ENCODE measurements at regions not wholly inside any gene's neighbourhood (a gene's known extent, or its start where the extent isn't known, plus 50 kb on each side); places are given as distances from the start of the nearest gene placed in this dataset.
A peak's percentile ranks its signal among the peaks of the same experiment; 100 is the strongest.

GRCh38 chr2:207356567-207356966 is 173.2 kb upstream of the CREB1 start:
- Histone ChIP-seq H3K27ac (no peak overlapping the region), H3K4me3 (no peak overlapping the region), H3K9me3 (no peaks in the 10 kb centered on the region), H3K36me3 (no peaks in the 10 kb centered on the region), H3K4me1 (peaks cover 0 to 5% (median 0%) of the 10 kb centered on the region in 6 donors), H3K27me3 (replicated peaks in 1 of 7) (no peaks in the 10 kb centered on the region)
- DNase-seq, result no peak
- TF ChIP-seq POLR2A (IDR thresholded peaks at IDR 0.05) (no peak), POLR2AphosphoS5 (IDR thresholded peaks at IDR 0.05) (no peak), CTCF (IDR thresholded peaks at IDR 0.05 in 8 of 11, conservative IDR thresholded peaks at IDR 0.05 in 3 of 11) (no peak)
- 65 to 79% (median 74%) methylated on average over 1 of the region's 1 CpG for WGBS, 5 donors
- intact Hi-C loops (cut with DNase I; ENCODE audit: low total_unique reads), result no loop called here

GRCh38 chr2:207357216-207357615 is 172.5 kb upstream of the CREB1 start:
- Histone ChIP-seq H3K9me3 (no peaks in the 10 kb centered on the region), H3K4me3 (no peak overlapping the region), H3K27ac (no peak overlapping the region), H3K27me3 (replicated peaks in 1 of 7) (no peaks in the 10 kb centered on the region), H3K36me3 (no peaks in the 10 kb centered on the region), H3K4me1 (peaks cover 0 to 5% (median 0%) of the 10 kb centered on the region in 6 donors)
- 78 to 94% (median 86%) methylated on average over 2 of the region's 2 CpGs for WGBS, 5 donors
- no peak for DNase-seq
- TF ChIP-seq CTCF (IDR thresholded peaks at IDR 0.05 in 8 of 11, conservative IDR thresholded peaks at IDR 0.05 in 3 of 11) (no peak), POLR2A (IDR thresholded peaks at IDR 0.05) (no peak), POLR2AphosphoS5 (IDR thresholded peaks at IDR 0.05) (no peak)
- intact Hi-C loops (cut with DNase I; ENCODE audit: low total_unique reads), result no loop called here

GRCh38 chr2:207362716-207363115 is 167.0 kb upstream of the CREB1 start:
- intact Hi-C loops (cut with DNase I; ENCODE audit: low total_unique reads), result no loop called here
- DNase-seq, result no peak
- no peak overlapping the region for H3K4me3 ChIP-seq
- H3K36me3 ChIP-seq, result no peaks in the 10 kb centered on the region
- H3K27me3 ChIP-seq (replicated peaks in 1 of 7), result no peaks in the 10 kb centered on the region
- 65 to 83% (median 78%) methylated on average over 2 of the region's 2 CpGs for WGBS, 5 donors
- no peaks in the 10 kb centered on the region for H3K9me3 ChIP-seq
- H3K4me1 ChIP-seq, result no peaks in the 10 kb centered on the region
- no peak for TF ChIP-seq CTCF (IDR thresholded peaks at IDR 0.05 in 8 of 11, conservative IDR thresholded peaks at IDR 0.05 in 3 of 11)
- no peak for TF ChIP-seq POLR2A (IDR thresholded peaks at IDR 0.05)
- TF ChIP-seq POLR2AphosphoS5 (IDR thresholded peaks at IDR 0.05), result no peak
- peak overlapping the region in 2 of 8 donors; percentile 0 to 8 for H3K27ac ChIP-seq

GRCh38 chr2:207363761-207364290 is 165.9 kb upstream of the CREB1 start:
- no peaks in the 10 kb centered on the region for H3K4me1 ChIP-seq
- H3K36me3 ChIP-seq, result no peaks in the 10 kb centered on the region
- 65 to 100% (median 89%) methylated on average over 1 of the region's 1 CpG for WGBS, 5 donors
- intact Hi-C loops (cut with DNase I; ENCODE audit: low total_unique reads), result no loop called here
- H3K9me3 ChIP-seq, result no peaks in the 10 kb centered on the region
- no peak overlapping the region for H3K4me3 ChIP-seq
- no peak overlapping the region for H3K27ac ChIP-seq
- no peak for DNase-seq
- TF ChIP-seq POLR2A (IDR thresholded peaks at IDR 0.05), result no peak
- no peak for TF ChIP-seq CTCF (IDR thresholded peaks at IDR 0.05 in 8 of 11, conservative IDR thresholded peaks at IDR 0.05 in 3 of 11)
- no peak for TF ChIP-seq POLR2AphosphoS5 (IDR thresholded peaks at IDR 0.05)
- no peaks in the 10 kb centered on the region for H3K27me3 ChIP-seq (replicated peaks in 1 of 7)
